ENCODE measurements at regions not wholly inside any gene's neighbourhood (a gene's known extent, or its start where the extent isn't known, plus 50 kb on each side); places are given as distances from the start of the nearest gene placed in this dataset.
"Not testable (repeated sequence)": the region's sequence is repeated elsewhere in the genome, so short reads cannot be mapped to it uniquely, and the experiment has no call there.

DNA sequence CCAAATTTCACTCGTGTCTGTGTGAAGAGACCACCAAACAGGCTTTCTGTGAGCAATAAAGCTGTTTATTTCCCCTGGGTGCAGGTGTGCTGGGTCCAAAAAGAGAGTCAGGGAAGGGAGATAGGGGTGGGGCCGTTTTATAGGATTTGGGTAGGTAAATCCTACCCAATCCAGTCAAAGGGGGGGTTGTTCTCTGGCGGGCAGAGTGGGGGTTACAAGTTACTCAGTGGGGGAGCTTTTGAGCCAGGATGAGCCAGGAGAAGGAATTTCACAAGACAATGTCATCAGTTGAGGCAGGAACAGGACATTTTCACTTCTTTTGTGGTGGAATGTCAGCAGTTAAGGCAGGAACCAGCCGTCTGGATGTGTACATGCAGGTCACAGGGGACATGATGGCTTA is 487.2 kb upstream of the ADGRL4 start:
- H2BK15ac ChIP-seq (ENCODE audit: low read length); H4K20me1 ChIP-seq (replicated peaks in 1 of 2; ENCODE audit: control insufficient read depth in 1 of 2, insufficient read depth in 2 of 2, low read length in 2 of 2); POLR2A ChIA-PET (ENCODE audit: partially characterized antibody); H3K27me3 ChIP-seq (replicated peaks in 1 of 4; ENCODE audit: control insufficient read depth in 3 of 4, extremely low read depth in 1 of 4, insufficient read depth in 3 of 4, low read length in 3 of 4); H2BK120ac ChIP-seq (replicated peaks; ENCODE audit: low read depth, low read length); H4K8ac ChIP-seq (ENCODE audit: extremely low read depth, insufficient read depth, low read length); H2AK5ac ChIP-seq (ENCODE audit: low read depth, low read length); H2BK20ac ChIP-seq (ENCODE audit: low read length); H4K5ac ChIP-seq (ENCODE audit: insufficient read length, low read depth, low read length); H3K56ac ChIP-seq (replicated peaks; ENCODE audit: insufficient read length, low read depth, low read length); H3K79me2 ChIP-seq (ENCODE audit: control insufficient read depth in 1 of 2, insufficient read depth in 2 of 2, low read length in 2 of 2); H3K4me1 ChIP-seq (replicated peaks in 1 of 4; ENCODE audit: control insufficient read depth in 3 of 4, insufficient read depth in 4 of 4, low read length in 3 of 4); H2AFZ ChIP-seq (ENCODE audit: low read length); H3K9ac ChIP-seq (replicated peaks in 1 of 4; ENCODE audit: extremely low read depth in 1 of 4, low read depth in 3 of 4, low read length in 3 of 4); H3K23ac ChIP-seq (ENCODE audit: insufficient read length); H3K79me1 ChIP-seq (ENCODE audit: low read depth, low read length); H3K18ac ChIP-seq (ENCODE audit: extremely low read depth, low read length); H3K14ac ChIP-seq (ENCODE audit: insufficient read length); H3K9me3 ChIP-seq (ENCODE audit: insufficient read depth in 2 of 2, low read depth in 1 of 2, low read length in 1 of 2); H3K36me3 ChIP-seq (ENCODE audit: control insufficient read depth in 2 of 4, insufficient read depth in 4 of 4, low read length in 3 of 4); DNase-seq (ENCODE audit: low read depth in 1 of 2, low spot score in 2 of 2); FAIRE-seq; H3K4ac ChIP-seq (replicated peaks; ENCODE audit: insufficient read length, low read depth, low read length); H2BK5ac ChIP-seq (ENCODE audit: low read depth, low read length); H3K23me2 ChIP-seq (ENCODE audit: low read depth, low read length); H4K91ac ChIP-seq (replicated peaks; ENCODE audit: insufficient read length, low read length); H3K27ac ChIP-seq (ENCODE audit: low read depth, low read length); H2BK12ac ChIP-seq (ENCODE audit: low read depth, low read length); H3K4me2 ChIP-seq (ENCODE audit: insufficient read depth in 1 of 2, low read depth in 2 of 2, low read length in 2 of 2): not testable (repeated sequence)
- CTCF ChIA-PET (ENCODE audit: partially characterized antibody), result interaction anchor here (0.7 to 1.6 kb wide), 3 partner anchors 24 to 648 kb away, joined by 3 to 6 read pairs (median 4); no protein-coding TSS in a partner anchor
- 82% methylated on average over 4 of the region's 4 CpGs; no CpG with 5 or more reads in 1 of the 2 experiments for WGBS, 2 experiments (ENCODE audit: extremely low coverage in 1 of 2, insufficient coverage in 1 of 2, insufficient read length in 1 of 2, insufficient replicate concordance in 2 of 2, low coverage in 1 of 2, low lambda C conversion rate in 2 of 2, missing lambda C conversion rate in 1 of 2)
- H3K4me3 ChIP-seq (ENCODE audit: extremely low read depth in 1 of 4, insufficient read depth in 2 of 4, low read depth in 3 of 4, low read length in 4 of 4), result peak overlapping the region in 1 of 4 experiments; percentile 25; a peak in 2 of 8 replicates

All from H1 (cell line).